GM12878 (cell line): ENCODE measurements at regions not wholly inside any gene's neighbourhood (a gene's known extent, or its start where the extent isn't known, plus 50 kb on each side); places are given as distances from the start of the nearest gene placed in this dataset.

ENCODE experiments used
- ATAC-seq: fragments of 200-7000 bp; cut with Tn5 transposase; 3 replicates; pipeline ENCODE4 v1.9.1; 2020; ENCODE audit warnings: mild to moderate bottlenecking, moderate library complexity
- BruUV-seq: library from RNA; stranded (reverse); fragments of 400-500 nt; replicated peaks from 2 replicates; lab custom pipeline; 2021; lab: Mats Ljungman, UMichigan
- CTCF ChIA-PET: fragments of 300-600 bp; sonication (Branson Sonifier 250); formaldehyde crosslinking; extraction: SDS; loops from one replicate; lab custom pipeline; 2021; ENCODE audit warnings: inconsistent platforms; lab: Yijun Ruan, JAX
- POLR2A ChIA-PET: fragments of 350-600 bp; formaldehyde crosslinking; extraction: SDS; loops from one replicate; lab custom pipeline; 2021; ENCODE audit warnings: inconsistent platforms; lab: Charles Lee
- RAD21 ChIA-PET: fragments of 300-600 bp; sonication (Branson Sonifier 250); formaldehyde crosslinking; loops from one replicate; lab custom pipeline; 2023; ENCODE audit warnings: antibody characterized with exemption; ENCODE audit not compliant: unreplicated experiment; lab: Charles Lee
- SMC1A ChIA-PET: fragments of 300-600 bp; sonication (Branson Sonifier 250); formaldehyde crosslinking; loops from one replicate; lab custom pipeline; 2023; ENCODE audit not compliant: unreplicated experiment, uncharacterized antibody; lab: Charles Lee
- DNase-seq: peaks from one replicate; pipeline ENCODE4 v3.0.0-alpha.2; 2011; ENCODE audit warnings: low read depth, low spot score
- FAIRE-seq: peaks from 3 replicates; lab custom pipeline; 2011; peaks lifted over from hg19 to GRCh38; lab: Jason Lieb, UNC
- H2AFZ ChIP-seq: 2 replicates; pipeline ENCODE4 v1.6.0; 2011; ENCODE audit warnings: low read depth, low read length, control low read depth; ENCODE audit not compliant: control insufficient read depth
- H3K27ac ChIP-seq: 2 replicates; pipeline ENCODE4 v1.5.1; 2011; ENCODE audit warnings: control low read depth; ENCODE audit not compliant: control insufficient read depth, insufficient read depth
- H3K27me3 ChIP-seq, 2 experiments: replicated peaks in 1 of 2; 2 replicates each; pipeline versions ENCODE4 v1.6.0 to v1.6.1; 2011; ENCODE audit warnings: low read length in 1 of 2; ENCODE audit not compliant: control insufficient read depth in 2 of 2, insufficient read depth in 2 of 2
- H3K36me3 ChIP-seq, 2 experiments: 2 replicates each; pipeline ENCODE4 v1.5.1; 2011; ENCODE audit warnings: low read length in 1 of 2; ENCODE audit not compliant: control insufficient read depth in 2 of 2, insufficient read depth in 2 of 2
- H3K4me1 ChIP-seq: 2 replicates; pipeline ENCODE4 v1.6.1; 2011; ENCODE audit warnings: mild to moderate bottlenecking, low read length, moderate library complexity, mixed read lengths; ENCODE audit not compliant: control insufficient read depth, insufficient read depth
- H3K4me2 ChIP-seq: 2 replicates; pipeline ENCODE4 v1.6.0; 2011; ENCODE audit warnings: control low read depth; ENCODE audit not compliant: control insufficient read depth, insufficient read depth
- H3K4me3 ChIP-seq: fragments of 200-600 bp; sonication (generic); 2 replicates; pipeline ENCODE4 v1.5.1; 2016
- H3K79me2 ChIP-seq: 2 replicates; pipeline ENCODE4 v1.6.0; 2011; ENCODE audit warnings: low read length; ENCODE audit not compliant: control insufficient read depth, insufficient read depth
- H3K9ac ChIP-seq: 2 replicates; pipeline ENCODE4 v1.8.0; 2011; ENCODE audit warnings: low read length, control low read depth, mixed read lengths; ENCODE audit not compliant: control insufficient read depth, insufficient read depth
- H3K9me3 ChIP-seq: replicated peaks from 3 replicates; pipeline ENCODE4 v1.5.1; 2011; ENCODE audit warnings: mild to moderate bottlenecking, low read length; ENCODE audit not compliant: control insufficient read depth, insufficient read depth
- H4K20me1 ChIP-seq: 2 replicates; pipeline ENCODE4 v1.6.0; 2011; ENCODE audit not compliant: control insufficient read depth, insufficient read depth
- BMI1 ChIP-seq: fragments of 450-650 bp; IDR thresholded peaks from 2 replicates; pipeline ENCODE4 v1.6.1; 2016; ENCODE audit warnings: mild to moderate bottlenecking, moderate library complexity, borderline replicate concordance
- EED ChIP-seq: sonication (generic); IDR thresholded peaks from 2 replicates; pipeline ENCODE4 v1.6.1; 2016; ENCODE audit warnings: antibody characterized with exemption, low read depth
- ESRRA ChIP-seq: IDR thresholded peaks from 2 replicates; pipeline ENCODE4 v1.6.1; 2012; ENCODE audit warnings: mild to moderate bottlenecking, low read length, improper control_type of control experiment
- LARP7 ChIP-seq: fragments of 450-650 bp; IDR thresholded peaks from 2 replicates; pipeline ENCODE4 v1.6.1; 2017; ENCODE audit warnings: mild to moderate bottlenecking
- MYB ChIP-seq: fragments of 150-350 bp; IDR thresholded peaks from 2 replicates; pipeline ENCODE4 v1.6.1; 2014; ENCODE audit warnings: mild to moderate bottlenecking, low read depth, low read length, borderline replicate concordance
- MYC ChIP-seq: IDR thresholded peaks from 2 replicates; pipeline ENCODE4 v1.6.1; 2011; ENCODE audit warnings: mild to moderate bottlenecking, low read length, moderate library complexity, inconsistent platforms; ENCODE audit not compliant: insufficient read depth, insufficient replicate concordance, insufficient read length, severe bottlenecking
- NFIC ChIP-seq: IDR thresholded peaks from 2 replicates; pipeline ENCODE4 v1.6.1; 2012; ENCODE audit warnings: low read depth, mild to moderate bottlenecking, inconsistent platforms, low read length, moderate library complexity
- PAX5 ChIP-seq: IDR thresholded peaks from 2 replicates; pipeline ENCODE4 v1.6.1; 2011; ENCODE audit warnings: low read depth, low read length, borderline replicate concordance
- RB1 ChIP-seq: fragments of 450-650 bp; formaldehyde crosslinking; IDR thresholded peaks from 2 replicates; pipeline ENCODE4 v1.6.1; 2017; ENCODE audit warnings: mild to moderate bottlenecking, borderline replicate concordance
- RUNX3 ChIP-seq: IDR thresholded peaks from 2 replicates; pipeline ENCODE4 v1.6.1; 2012; ENCODE audit warnings: low read length, inconsistent platforms
- SIN3A ChIP-seq: IDR thresholded peaks from 2 replicates; pipeline ENCODE4 v1.6.1; 2012; ENCODE audit warnings: low read depth, low read length, improper control_type of control experiment
- WRNIP1 ChIP-seq: IDR thresholded peaks from 2 replicates; pipeline ENCODE4 v1.6.1; 2011; ENCODE audit warnings: low read depth, low read length, improper control_type of control experiment, borderline replicate concordance
- WGBS: methylation state at CpG from one replicate; pipeline ENCODE4 v1.1.6; 2016; ENCODE audit warnings: low lambda C conversion rate; ENCODE audit not compliant: insufficient replicate concordance, insufficient coverage; ENCODE audit errors: missing lambda C conversion rate; 5-methylcytosine and 5-hydroxymethylcytosine counted together
- in situ Hi-C: fragments of 300-500 bp; cut with MboI; formaldehyde crosslinking; loops from 9 replicates; pipeline ENCODE4 v1.14.3; 2018; ENCODE audit warnings: mixed read lengths
- intact Hi-C: fragments of 100-400 bp; cut with micrococcal nuclease; formaldehyde crosslinking; loops from one replicate; pipeline ENCODE4 v1.14.2; 2022; ENCODE audit not compliant: unreplicated experiment
- TF ChIP-seq, protein P1 (sequence below): fragments of 450-650 bp; IDR thresholded peaks from 2 replicates; pipeline ENCODE4 v1.6.1; 2017; ENCODE audit warnings: mild to moderate bottlenecking, low read depth, inconsistent platforms; ENCODE audit not compliant: poor library complexity, severe bottlenecking

DNA sequence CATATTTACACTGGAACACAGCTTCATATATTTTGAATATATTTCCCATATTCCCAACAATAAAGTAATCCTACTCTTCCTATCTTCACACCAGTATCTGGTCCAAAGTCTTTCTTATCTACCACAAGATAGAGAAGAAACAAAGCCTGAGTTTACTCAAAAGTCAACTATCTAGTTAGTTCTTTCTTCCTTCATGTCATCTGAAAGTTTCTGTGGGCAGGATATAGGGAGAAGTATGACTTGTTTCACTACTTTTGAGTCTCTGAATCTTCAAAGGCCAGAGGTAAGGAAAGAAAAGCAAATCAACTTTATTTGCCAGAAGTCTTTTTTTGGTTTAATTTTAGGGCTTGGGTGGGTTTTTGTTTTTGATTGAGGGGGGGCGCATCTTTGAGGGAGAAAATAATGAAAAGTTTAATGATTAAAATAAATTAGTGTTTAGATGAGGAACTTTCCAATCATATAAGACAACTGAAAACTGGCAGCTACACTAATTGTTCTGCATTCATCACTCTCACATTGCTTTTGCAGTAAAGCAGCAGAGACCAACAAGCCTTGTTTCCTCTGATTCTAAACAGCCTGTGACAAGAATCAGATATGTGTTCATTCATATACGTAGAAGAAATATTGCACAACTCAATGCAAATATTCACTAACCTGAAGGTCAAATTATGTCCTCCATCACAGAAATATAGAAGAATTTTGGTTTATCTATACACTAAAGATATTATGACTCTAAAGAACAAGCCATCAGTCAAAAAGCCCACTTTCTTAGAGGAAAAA is 421.4 kb downstream of the SHQ1 start (continued):
- TF ChIP-seq LARP7, result no peak
- TF ChIP-seq, protein P1, sequence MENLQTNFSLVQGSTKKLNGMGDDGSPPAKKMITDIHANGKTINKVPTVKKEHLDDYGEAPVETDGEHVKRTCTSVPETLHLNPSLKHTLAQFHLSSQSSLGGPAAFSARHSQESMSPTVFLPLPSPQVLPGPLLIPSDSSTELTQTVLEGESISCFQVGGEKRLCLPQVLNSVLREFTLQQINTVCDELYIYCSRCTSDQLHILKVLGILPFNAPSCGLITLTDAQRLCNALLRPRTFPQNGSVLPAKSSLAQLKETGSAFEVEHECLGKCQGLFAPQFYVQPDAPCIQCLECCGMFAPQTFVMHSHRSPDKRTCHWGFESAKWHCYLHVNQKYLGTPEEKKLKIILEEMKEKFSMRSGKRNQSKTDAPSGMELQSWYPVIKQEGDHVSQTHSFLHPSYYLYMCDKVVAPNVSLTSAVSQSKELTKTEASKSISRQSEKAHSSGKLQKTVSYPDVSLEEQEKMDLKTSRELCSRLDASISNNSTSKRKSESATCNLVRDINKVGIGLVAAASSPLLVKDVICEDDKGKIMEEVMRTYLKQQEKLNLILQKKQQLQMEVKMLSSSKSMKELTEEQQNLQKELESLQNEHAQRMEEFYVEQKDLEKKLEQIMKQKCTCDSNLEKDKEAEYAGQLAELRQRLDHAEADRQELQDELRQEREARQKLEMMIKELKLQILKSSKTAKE, result no peak
- TF ChIP-seq WRNIP1, result no peak
- TF ChIP-seq SIN3A, result no peak
- TF ChIP-seq, all 136 proteins: peak for 21

DNA sequence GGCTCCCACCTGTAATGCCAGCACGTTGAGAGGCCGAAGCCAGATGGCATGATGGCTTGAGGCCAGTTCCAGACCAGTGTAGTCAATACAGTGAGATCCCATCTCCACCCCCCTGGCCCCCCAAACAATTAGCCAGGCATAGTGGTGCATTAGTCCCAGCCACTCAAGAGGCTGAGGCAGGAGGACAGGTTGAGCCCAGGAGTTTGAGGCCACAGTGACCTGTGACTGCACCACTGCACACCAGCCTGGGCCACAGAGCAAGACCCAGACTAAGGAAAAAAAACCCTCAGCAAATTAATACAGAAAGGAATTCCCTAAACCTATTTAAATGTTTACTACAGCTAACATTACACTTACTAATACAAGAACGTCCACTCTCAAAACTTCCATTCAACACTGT is 424.6 kb downstream of the SHQ1 start:
- ChIA-PET RAD21 (no interaction called here), POLR2A (no interaction called here), CTCF (interaction anchor here (1.6 kb wide), 1 partner anchor 242 kb away, joined by 3 read pairs; no protein-coding TSS in a partner anchor), SMC1A (interaction anchor here (1.4 kb wide), 1 partner anchor 350 kb away, joined by 3 read pairs; no protein-coding TSS in a partner anchor)
- Histone ChIP-seq H3K27me3 (no peaks in the 10 kb centered on the region), H3K4me1 (peaks cover 23% of the 10 kb centered on the region), H3K79me2 (peaks cover 42% of the 10 kb centered on the region), H2AFZ (no peak overlapping the region), H4K20me1 (no peaks in the 10 kb centered on the region; the same call in none of the 2 replicates), H3K4me3 (no peak overlapping the region), H3K36me3 (no peaks in the 10 kb centered on the region), H3K9ac (no peak overlapping the region), H3K9me3 (peaks cover 3% of the 10 kb centered on the region; the same call in 2 of the 3 replicates), H3K27ac (no peak overlapping the region), H3K4me2 (no peak overlapping the region)
- WGBS, result 77% methylated on average over 3 of the region's 3 CpGs
- in situ Hi-C loops, result no loop called here
- no peak for DNase-seq
- no peak for FAIRE-seq
- ATAC-seq, result no peak
- TF ChIP-seq NFIC (no peak), RB1 (no peak), MYC (no peak), RUNX3 (no peak), LARP7 (no peak), MYB (no peak), BMI1 (no peak), PAX5 (no peak), ESRRA (no peak), EED (no peak)
- intact Hi-C loops, result no loop called here
- BruUV-seq, result no TSS peak
